ENCODE measurements at regions not wholly inside any gene's neighbourhood (a gene's known extent, or its start where the extent isn't known, plus 50 kb on each side); places are given as distances from the start of the nearest gene placed in this dataset.
A peak's percentile ranks its signal among the peaks of the same experiment; 100 is the strongest.

DNA sequence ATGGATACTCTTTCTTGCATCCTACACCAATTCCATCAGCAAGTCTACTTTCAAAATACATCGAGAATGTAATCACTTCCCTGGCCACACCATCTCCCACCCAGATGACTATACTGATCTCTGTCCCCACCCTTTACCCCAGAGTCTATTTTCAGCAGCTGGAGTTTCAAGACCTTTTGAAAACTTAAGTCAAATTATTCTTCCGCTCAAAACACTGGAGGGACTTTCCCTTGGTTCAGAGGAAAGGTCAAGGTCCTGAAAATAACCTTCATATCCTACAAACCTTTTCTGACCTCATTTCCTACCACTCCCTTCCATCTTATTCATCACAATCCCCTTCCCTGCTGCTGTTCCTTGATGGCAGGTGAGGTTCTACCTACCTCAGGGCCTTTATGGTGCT is 58.8 kb upstream of the LYPD6 start:
- DNase-seq (ENCODE audit: low spot score) = no peak

DNA sequence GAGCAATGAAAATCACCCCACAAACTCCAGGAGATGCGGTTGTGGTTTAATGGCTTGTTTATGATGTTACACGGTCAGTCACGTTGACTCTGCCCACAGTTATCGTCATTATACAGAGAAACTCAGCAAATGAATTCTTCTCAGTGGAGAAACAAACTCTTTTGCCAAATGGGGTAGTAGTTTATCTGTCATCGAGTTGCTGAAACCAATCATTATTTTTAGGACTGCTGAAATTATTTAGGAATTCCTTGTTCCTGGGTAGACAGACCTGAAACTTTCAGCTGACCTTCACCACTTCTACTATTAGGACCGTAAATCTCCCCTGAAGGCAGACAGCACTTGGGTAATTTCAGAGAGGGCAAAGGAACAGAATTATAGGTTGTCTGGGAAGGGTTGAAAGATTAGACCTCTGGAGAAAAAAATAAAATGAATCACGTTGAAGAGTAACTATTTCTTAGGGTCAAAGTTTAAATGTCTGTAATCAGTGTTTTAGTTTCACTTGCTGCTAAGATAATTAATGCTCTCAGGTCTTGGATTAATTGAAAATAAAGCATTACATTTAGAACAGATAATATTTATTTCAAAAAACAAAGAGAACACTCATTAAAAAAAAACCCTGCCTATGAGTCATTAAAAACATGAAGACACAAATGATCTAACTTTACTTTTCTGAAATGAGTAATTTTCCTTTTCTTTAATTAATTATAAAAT is 52.1 kb upstream of the LYPD6 start:
- DNase-seq (ENCODE audit: low spot score) = peak; percentile 50

GRCh38 chr2:149278872-149279264 is 51.5 kb upstream of the LYPD6 start:
- DNase-seq (ENCODE audit: low spot score) = no peak
